ENCODE measurements at regions not wholly inside any gene's neighbourhood (a gene's known extent, or its start where the extent isn't known, plus 50 kb on each side); places are given as distances from the start of the nearest gene placed in this dataset.

- TF ChIP-seq, protein P1, sequence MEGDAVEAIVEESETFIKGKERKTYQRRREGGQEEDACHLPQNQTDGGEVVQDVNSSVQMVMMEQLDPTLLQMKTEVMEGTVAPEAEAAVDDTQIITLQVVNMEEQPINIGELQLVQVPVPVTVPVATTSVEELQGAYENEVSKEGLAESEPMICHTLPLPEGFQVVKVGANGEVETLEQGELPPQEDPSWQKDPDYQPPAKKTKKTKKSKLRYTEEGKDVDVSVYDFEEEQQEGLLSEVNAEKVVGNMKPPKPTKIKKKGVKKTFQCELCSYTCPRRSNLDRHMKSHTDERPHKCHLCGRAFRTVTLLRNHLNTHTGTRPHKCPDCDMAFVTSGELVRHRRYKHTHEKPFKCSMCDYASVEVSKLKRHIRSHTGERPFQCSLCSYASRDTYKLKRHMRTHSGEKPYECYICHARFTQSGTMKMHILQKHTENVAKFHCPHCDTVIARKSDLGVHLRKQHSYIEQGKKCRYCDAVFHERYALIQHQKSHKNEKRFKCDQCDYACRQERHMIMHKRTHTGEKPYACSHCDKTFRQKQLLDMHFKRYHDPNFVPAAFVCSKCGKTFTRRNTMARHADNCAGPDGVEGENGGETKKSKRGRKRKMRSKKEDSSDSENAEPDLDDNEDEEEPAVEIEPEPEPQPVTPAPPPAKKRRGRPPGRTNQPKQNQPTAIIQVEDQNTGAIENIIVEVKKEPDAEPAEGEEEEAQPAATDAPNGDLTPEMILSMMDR (IDR thresholded peaks at IDR 0.05; ENCODE audit: low read length), result no peak
- TF ChIP-seq EZH2phosphoT487 (IDR thresholded peaks at IDR 0.05; ENCODE audit: low read length) (no peak), EZH2 (optimal IDR thresholded peaks at IDR 0.05; ENCODE audit: low read depth, low read length) (no peak)
These were observed 418.3 kb upstream of the LRRTM1 start for GRCh38 chr2:80722803-80723202.
